Left lung (tissue), 4 donors: ENCODE measurements at regions not wholly inside any gene's neighbourhood (a gene's known extent, or its start where the extent isn't known, plus 50 kb on each side); places are given as distances from the start of the nearest gene placed in this dataset.
A peak's percentile ranks its signal among the peaks of the same experiment; 100 is the strongest.
"Not testable (repeated sequence)": the region's sequence is repeated elsewhere in the genome, so short reads cannot be mapped to it uniquely, and the experiment has no call there.

Experiments
- ATAC-seq: fragments of 200-7000 bp; cut with Tn5 transposase; one replicate; pipeline ENCODE4 v1.9.1; 2020; ENCODE audit warnings: moderate library complexity
- DNase-seq, 4 donors: peaks; one replicate each; pipeline ENCODE4 v3.0.0-alpha.2; 2013 to 2020
- H3K27ac ChIP-seq, 2 donors: fragments of 200-600 bp; sonication (generic) in 1 of 2; one replicate each; pipeline versions ENCODE4 v1.5.0 to v1.8.0; 2020 to 2021
- H3K27me3 ChIP-seq, 2 donors: fragments of 200-600 bp; sonication (generic) in 1 of 2; one replicate each; pipeline versions ENCODE4 v1.5.0 to v1.8.0; 2020 to 2021
- H3K36me3 ChIP-seq, 2 donors: fragments of 200-600 bp; sonication (generic) in 1 of 2; one replicate each; pipeline versions ENCODE4 v1.5.0 to v1.8.0; 2020 to 2021
- H3K4me1 ChIP-seq, 2 donors: fragments of 200-600 bp; one replicate each; pipeline ENCODE4 v1.8.0; 2021
- H3K4me3 ChIP-seq, 2 donors: fragments of 200-600 bp; sonication (generic) in 1 of 2; one replicate each; pipeline versions ENCODE4 v1.5.0 to v1.8.0; 2020 to 2021; ENCODE audit warnings: mild to moderate bottlenecking in 1 of 2
- H3K9me3 ChIP-seq, 2 donors: fragments of 200-600 bp; sonication (generic) in 1 of 2; one replicate each; pipeline versions ENCODE4 v1.5.0 to v1.8.0; 2020 to 2021
- intact Hi-C, 2 donors: fragments of 100-400 bp; cut with DNase I; formaldehyde crosslinking; loops; one replicate each; pipeline versions ENCODE4 v1.11.2 to v1.14.2; 2022
- donor health status: DM: no; HTN: yes; CAD: no.
- donor health status: DM: no; HTN: no; CAD: no.

DNA sequence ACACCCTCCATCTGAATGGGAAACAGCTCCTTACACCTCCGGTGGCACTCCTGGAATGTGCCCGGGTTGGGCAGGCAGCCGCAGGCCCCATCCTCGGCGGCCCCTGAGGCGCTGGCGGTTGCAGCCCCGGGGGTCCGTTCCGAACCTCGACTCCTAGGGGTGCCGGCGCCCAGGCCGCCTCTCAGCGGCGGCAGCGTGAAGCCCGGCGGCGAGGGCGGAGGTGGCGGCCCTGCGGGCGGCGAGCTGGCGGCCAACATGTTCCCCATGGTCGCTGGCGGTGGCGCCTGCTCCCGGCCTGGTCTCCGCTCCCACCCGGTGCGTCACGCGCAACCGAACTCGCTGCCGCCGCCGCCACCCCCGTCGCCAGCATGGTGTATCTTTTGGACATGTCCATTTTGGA, 165.2 kb downstream of the POTEH start:
- H3K4me3 ChIP-seq, H3K9me3 ChIP-seq, H3K36me3 ChIP-seq, ATAC-seq, H3K4me1 ChIP-seq, H3K27ac ChIP-seq, intact Hi-C loops, H3K27me3 ChIP-seq: not testable (repeated sequence)
- peak in 1 of 4 donors; percentile 29 for DNase-seq

- H3K4me1 ChIP-seq, H3K9me3 ChIP-seq, ATAC-seq, H3K36me3 ChIP-seq, H3K27me3 ChIP-seq, H3K27ac ChIP-seq, H3K4me3 ChIP-seq, intact Hi-C loops: not testable (repeated sequence)
- peak in 1 of 4 donors; percentile 10 for DNase-seq
Observed at GRCh38 chr22:15880926-15881325, 191.1 kb downstream of the POTEH start.

- H3K4me3 ChIP-seq, ATAC-seq: not testable (repeated sequence)
Observed at GRCh38 chr22:15904326-15904725, 214.5 kb downstream of the POTEH start.

DNA sequence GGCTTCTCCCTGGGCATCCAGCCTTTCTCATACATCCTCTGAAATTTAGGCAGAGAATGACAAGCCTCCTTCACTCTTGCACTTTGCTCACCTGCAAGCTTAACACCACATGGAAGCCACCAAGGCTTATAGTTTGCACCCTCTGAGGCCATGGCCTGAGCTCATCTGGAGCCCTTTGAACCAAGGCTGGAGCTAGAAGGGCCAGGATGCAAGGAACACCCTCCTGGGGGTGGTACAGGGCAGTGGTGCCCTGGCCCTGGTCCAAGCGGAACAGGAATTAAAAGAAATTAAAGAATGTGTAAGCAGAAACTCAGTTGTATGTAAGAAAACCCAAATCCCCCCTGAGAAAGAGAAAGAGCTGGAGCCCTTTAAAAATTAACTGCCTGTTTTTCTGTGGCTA, 221.9 kb downstream of the POTEH start:
- ATAC-seq, intact Hi-C loops, H3K27me3 ChIP-seq, H3K4me1 ChIP-seq, H3K4me3 ChIP-seq, H3K9me3 ChIP-seq, DNase-seq, H3K27ac ChIP-seq, H3K36me3 ChIP-seq: not testable (repeated sequence)

More at GRCh38 chr22:15904326-15904725, 214.5 kb downstream of the POTEH start:
- H3K27me3 ChIP-seq, H3K27ac ChIP-seq, H3K4me1 ChIP-seq, H3K36me3 ChIP-seq, DNase-seq, intact Hi-C loops, H3K9me3 ChIP-seq: not testable (repeated sequence)

- H3K27ac ChIP-seq, H3K4me1 ChIP-seq, H3K36me3 ChIP-seq, H3K4me3 ChIP-seq, intact Hi-C loops, ATAC-seq, DNase-seq, H3K27me3 ChIP-seq: not testable (repeated sequence)
- peaks cover 0 to 18% of the 10 kb centered on the region in 2 donors for H3K9me3 ChIP-seq
Observed at GRCh38 chr22:15919120-15919519, 229.3 kb downstream of the POTEH start.

GRCh38 chr22:15920941-15921340, 231.1 kb downstream of the POTEH start:
- intact Hi-C loops, H3K36me3 ChIP-seq, H3K27me3 ChIP-seq, ATAC-seq, H3K4me1 ChIP-seq, H3K4me3 ChIP-seq, DNase-seq, H3K27ac ChIP-seq: not testable (repeated sequence)
- H3K9me3 ChIP-seq, result peaks cover 0 to 16% of the 10 kb centered on the region in 2 donors

GRCh38 chr22:15922132-15922531, 232.3 kb downstream of the POTEH start:
- H3K4me3 ChIP-seq, H3K27ac ChIP-seq, intact Hi-C loops, H3K27me3 ChIP-seq, H3K36me3 ChIP-seq, H3K4me1 ChIP-seq, DNase-seq, ATAC-seq: not testable (repeated sequence)
- H3K9me3 ChIP-seq, result peaks cover 0 to 16% of the 10 kb centered on the region in 2 donors

DNA sequence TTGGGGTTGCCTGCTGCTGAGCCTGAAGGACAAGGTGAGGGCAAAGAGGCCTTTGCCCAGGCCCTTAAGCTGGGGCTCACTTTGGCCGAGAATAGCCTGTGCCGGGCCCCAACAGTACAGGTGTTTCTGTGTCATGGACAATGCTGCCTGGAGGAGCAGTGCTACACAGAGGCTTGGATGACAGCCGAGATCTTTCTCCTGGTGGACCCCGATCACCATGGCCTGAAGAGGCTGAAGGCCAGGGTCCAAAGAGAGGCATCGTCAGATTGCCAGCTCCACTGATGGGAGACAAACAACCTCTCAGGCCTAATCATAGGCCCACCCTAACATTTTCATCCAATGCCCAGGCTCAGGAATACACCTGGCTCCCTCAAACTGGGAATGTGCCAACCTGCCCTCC, 232.8 kb downstream of the POTEH start:
- ATAC-seq, intact Hi-C loops, H3K4me1 ChIP-seq, H3K4me3 ChIP-seq, H3K27me3 ChIP-seq, H3K36me3 ChIP-seq, DNase-seq, H3K27ac ChIP-seq: not testable (repeated sequence)
- H3K9me3 ChIP-seq, result peaks cover 0 to 17% of the 10 kb centered on the region in 2 donors

DNA sequence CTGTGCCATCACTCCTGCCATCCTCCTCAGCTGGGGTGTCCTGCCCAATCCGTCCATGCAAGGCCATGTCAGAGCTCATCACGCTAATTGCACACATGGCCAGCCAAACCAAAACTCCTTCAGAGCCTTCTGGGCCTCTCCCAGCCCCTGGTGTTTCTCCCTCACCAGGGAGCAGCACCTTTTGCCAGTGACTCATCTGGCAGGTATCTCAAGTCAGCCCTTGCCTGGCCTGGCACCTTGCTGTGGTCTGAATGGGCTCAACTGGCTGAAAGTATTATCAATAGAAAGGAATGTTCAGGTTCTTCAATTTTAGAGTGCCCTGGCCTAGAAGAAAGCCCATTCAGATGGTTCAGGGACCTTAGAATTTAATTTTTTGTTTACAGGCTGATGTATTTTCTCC, 235.0 kb downstream of the POTEH start:
- H3K27me3 ChIP-seq, H3K27ac ChIP-seq, intact Hi-C loops: not testable (repeated sequence)

GRCh38 chr22:15927172-15927571, 237.3 kb downstream of the POTEH start:
- H3K4me3 ChIP-seq, intact Hi-C loops, H3K9me3 ChIP-seq, H3K36me3 ChIP-seq, DNase-seq, H3K27ac ChIP-seq, H3K4me1 ChIP-seq, H3K27me3 ChIP-seq, ATAC-seq: not testable (repeated sequence)

More for the DNA sequence above, 235.0 kb downstream of the POTEH start:
- not testable (repeated sequence) for H3K4me3 ChIP-seq, H3K4me1 ChIP-seq, H3K36me3 ChIP-seq, DNase-seq
- H3K9me3 ChIP-seq, result peaks cover 0 to 17% of the 10 kb centered on the region in 2 donors
- peak; percentile 63 for ATAC-seq
